CD14-positive monocyte (primary cell): ENCODE measurements at regions not wholly inside any gene's neighbourhood (a gene's known extent, or its start where the extent isn't known, plus 50 kb on each side); places are given as distances from the start of the nearest gene placed in this dataset.

Experiments used
- DNase-seq, 3 donors: peaks; one replicate each; pipeline ENCODE4 v3.0.0-alpha.2; 2011 to 2022
- H2AFZ ChIP-seq: 2 replicates; pipeline ENCODE4 v1.6.0; 2012; ENCODE audit warnings: mild to moderate bottlenecking, low read depth, low read length, inconsistent platforms; ENCODE audit not compliant: insufficient read depth, poor library complexity, severe bottlenecking
- H3K27ac ChIP-seq, 2 donors: 1 replicate in 1 of 2; 2 replicates in 1 of 2; pipeline ENCODE4 v1.5.1; 2012 to 2013; ENCODE audit warnings: low read length in 2 of 2, control low read depth in 1 of 2, inconsistent platforms in 1 of 2, low read depth in 1 of 2, mild to moderate bottlenecking in 1 of 2
- H3K27me3 ChIP-seq, 2 donors: one replicate each; pipeline versions ENCODE4 v1.6.0 to v1.6.1; 2011 to 2013; ENCODE audit warnings: low read length in 2 of 2; ENCODE audit not compliant: control insufficient read depth in 2 of 2, insufficient read depth in 2 of 2
- H3K36me3 ChIP-seq, 2 donors: replicated peaks in 1 of 2; 1 replicate in 1 of 2; 2 replicates in 1 of 2; pipeline versions ENCODE4 v1.5.1 to v1.6.1; 2012 to 2013; ENCODE audit warnings: low read length in 2 of 2, control low read depth in 1 of 2, inconsistent platforms in 1 of 2, mild to moderate bottlenecking in 1 of 2; ENCODE audit not compliant: insufficient read depth in 2 of 2, control insufficient read depth in 1 of 2
- H3K4me1 ChIP-seq, 2 donors: 1 replicate in 1 of 2; 2 replicates in 1 of 2; pipeline versions ENCODE4 v1.5.1 to v1.6.1; 2012 to 2013; ENCODE audit warnings: low read length in 2 of 2, control low read depth in 1 of 2, inconsistent platforms in 1 of 2, mild to moderate bottlenecking in 1 of 2, moderate library complexity in 1 of 2; ENCODE audit not compliant: insufficient read depth in 2 of 2, control insufficient read depth in 1 of 2
- H3K4me2 ChIP-seq: replicated peaks from 2 replicates; pipeline ENCODE3; 2012; ENCODE audit warnings: low read length, moderate library complexity, mild to moderate bottlenecking; ENCODE audit not compliant: poor library complexity, severe bottlenecking; ENCODE audit errors: extremely low read depth
- H3K4me3 ChIP-seq, 3 experiments: fragments of 200-600 bp in 1 of 3; sonication (generic) in 1 of 3; replicated peaks in 1 of 3; 1 replicate in 2 of 3; 2 replicates in 1 of 3; pipeline ENCODE4 v1.5.1; 2011 to 2013; ENCODE audit warnings: low read length in 3 of 3, mild to moderate bottlenecking in 3 of 3, control low read depth in 2 of 3, low read depth in 2 of 3, inconsistent platforms in 1 of 3, moderate library complexity in 1 of 3
- H3K79me2 ChIP-seq: 2 replicates; pipeline ENCODE4 v1.6.0; 2012; ENCODE audit warnings: mild to moderate bottlenecking, control low read depth, inconsistent platforms, low read length, moderate library complexity; ENCODE audit not compliant: insufficient read depth
- H3K9ac ChIP-seq: 2 replicates; pipeline ENCODE4 v1.6.0; 2017; ENCODE audit warnings: low read length, mild to moderate bottlenecking; ENCODE audit not compliant: insufficient read depth, poor library complexity, severe bottlenecking
- H3K9me3 ChIP-seq, 2 donors: replicated peaks in 1 of 2; 1 replicate in 1 of 2; 2 replicates in 1 of 2; pipeline versions ENCODE4 v1.5.1 to v1.6.1; 2012 to 2013; ENCODE audit warnings: low read length in 2 of 2, control low read depth in 1 of 2; ENCODE audit not compliant: control insufficient read depth in 1 of 2, insufficient read depth in 1 of 2
- H4K20me1 ChIP-seq: 2 replicates; pipeline ENCODE4 v1.6.0; 2012; ENCODE audit warnings: mild to moderate bottlenecking, low read length, control low read depth, moderate library complexity; ENCODE audit not compliant: insufficient read depth
- H3K27ac Mint-ChIP-seq, 7 donors: one replicate each; pipeline ENCODE4 v1.8.0; 2020; ENCODE audit warnings: mild to moderate bottlenecking in 7 of 7, mixed read lengths in 7 of 7, moderate library complexity in 6 of 7, inconsistent platforms in 2 of 7
- H3K27me3 Mint-ChIP-seq, 3 donors: one replicate each; pipeline ENCODE4 v1.8.0; 2021 to 2022; ENCODE audit warnings: low read depth in 3 of 3, mild to moderate bottlenecking in 3 of 3, mixed read lengths in 3 of 3, moderate library complexity in 3 of 3, inconsistent platforms in 1 of 3
- H3K36me3 Mint-ChIP-seq, 2 donors: one replicate each; pipeline ENCODE4 v1.8.0; 2020; ENCODE audit warnings: mixed read lengths in 2 of 2, inconsistent platforms in 1 of 2, mild to moderate bottlenecking in 1 of 2
- H3K4me1 Mint-ChIP-seq: one replicate; pipeline ENCODE4 v1.8.0; 2020; ENCODE audit warnings: mild to moderate bottlenecking, mixed read lengths
- H3K4me3 Mint-ChIP-seq, 2 donors: one replicate each; pipeline ENCODE4 v1.8.0; 2020; ENCODE audit warnings: mild to moderate bottlenecking in 2 of 2, mixed read lengths in 2 of 2, moderate library complexity in 1 of 2
- H3K9me3 Mint-ChIP-seq, 7 donors: one replicate each; pipeline ENCODE4 v1.8.0; 2020 to 2022; ENCODE audit warnings: mixed read lengths in 7 of 7, mild to moderate bottlenecking in 6 of 7, moderate library complexity in 6 of 7, inconsistent platforms in 2 of 7
- WGBS: methylation state at CpG from one replicate; pipeline ENCODE4 v1.1.5; 2013; ENCODE audit warnings: missing lambda C conversion rate; ENCODE audit not compliant: insufficient coverage; 5-methylcytosine and 5-hydroxymethylcytosine counted together
- intact Hi-C, 2 donors: fragments of 100-400 bp; cut with micrococcal nuclease; formaldehyde crosslinking; loops; one replicate each; pipeline versions ENCODE4 v1.15.0 to v1.15.1; 2023
- TF ChIP-seq, protein P1 (sequence below): fragments of 200-600 bp; IDR thresholded peaks from one replicate; pipeline ENCODE4 v1.8.0; 2022; ENCODE audit warnings: antibody characterized with exemption, mild to moderate bottlenecking

DNA sequence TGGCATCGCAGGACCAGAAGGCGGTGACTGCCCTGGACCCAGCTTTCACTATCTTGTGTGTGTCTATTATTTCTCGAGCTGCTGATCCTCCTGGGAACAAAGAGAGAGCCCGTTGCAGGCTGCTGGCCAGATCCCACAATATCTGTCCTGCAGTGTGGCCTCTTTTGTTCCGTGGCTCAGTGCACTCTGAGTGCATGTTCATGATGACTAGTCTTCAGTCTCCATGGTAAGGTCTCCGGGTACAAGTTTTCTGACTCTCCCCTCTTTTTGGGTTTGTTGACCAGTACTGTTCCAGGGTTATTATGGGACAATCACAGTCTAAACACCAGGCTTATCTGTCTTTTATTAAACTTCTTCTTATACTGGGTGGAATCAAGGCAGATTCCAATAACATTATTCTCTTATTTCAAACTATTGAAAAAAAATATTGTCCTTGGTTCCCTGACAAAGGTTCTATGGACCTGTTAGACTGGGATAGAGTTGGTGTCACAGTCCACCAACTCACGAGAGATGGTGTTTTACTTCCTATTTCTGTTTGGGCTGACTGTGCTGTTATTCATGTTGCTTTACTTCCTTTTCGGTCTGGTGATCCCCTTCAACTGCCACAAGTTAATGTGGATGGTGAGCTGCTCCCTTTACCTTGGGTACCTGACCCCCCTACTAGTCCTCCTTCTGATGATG is 192.9 kb upstream of the ALG10B start:
- no peaks in the 10 kb centered on the region for H3K4me1 ChIP-seq
- WGBS, result 70% methylated on average over 6 of the region's 8 CpGs
- no peaks in the 10 kb centered on the region for H3K36me3 Mint-ChIP-seq
- no peak overlapping the region for H3K4me2 ChIP-seq
- no peak overlapping the region for H3K4me3 Mint-ChIP-seq
- H3K9me3 ChIP-seq, result peaks cover 18 to 29% of the 10 kb centered on the region in 2 donors
- H3K4me3 ChIP-seq, result no peak overlapping the region
- no peaks in the 10 kb centered on the region for H3K36me3 ChIP-seq
- H3K4me1 Mint-ChIP-seq, result no peaks in the 10 kb centered on the region
- H3K27me3 Mint-ChIP-seq, result peaks cover 0 to 5% (median 0%) of the 10 kb centered on the region in 3 donors
- TF ChIP-seq, protein P1, sequence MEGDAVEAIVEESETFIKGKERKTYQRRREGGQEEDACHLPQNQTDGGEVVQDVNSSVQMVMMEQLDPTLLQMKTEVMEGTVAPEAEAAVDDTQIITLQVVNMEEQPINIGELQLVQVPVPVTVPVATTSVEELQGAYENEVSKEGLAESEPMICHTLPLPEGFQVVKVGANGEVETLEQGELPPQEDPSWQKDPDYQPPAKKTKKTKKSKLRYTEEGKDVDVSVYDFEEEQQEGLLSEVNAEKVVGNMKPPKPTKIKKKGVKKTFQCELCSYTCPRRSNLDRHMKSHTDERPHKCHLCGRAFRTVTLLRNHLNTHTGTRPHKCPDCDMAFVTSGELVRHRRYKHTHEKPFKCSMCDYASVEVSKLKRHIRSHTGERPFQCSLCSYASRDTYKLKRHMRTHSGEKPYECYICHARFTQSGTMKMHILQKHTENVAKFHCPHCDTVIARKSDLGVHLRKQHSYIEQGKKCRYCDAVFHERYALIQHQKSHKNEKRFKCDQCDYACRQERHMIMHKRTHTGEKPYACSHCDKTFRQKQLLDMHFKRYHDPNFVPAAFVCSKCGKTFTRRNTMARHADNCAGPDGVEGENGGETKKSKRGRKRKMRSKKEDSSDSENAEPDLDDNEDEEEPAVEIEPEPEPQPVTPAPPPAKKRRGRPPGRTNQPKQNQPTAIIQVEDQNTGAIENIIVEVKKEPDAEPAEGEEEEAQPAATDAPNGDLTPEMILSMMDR, result no peak
- H3K79me2 ChIP-seq, result no peaks in the 10 kb centered on the region
- DNase-seq, result no peak
- intact Hi-C loops, result no loop called here
- H3K27ac ChIP-seq, result no peak overlapping the region
- H4K20me1 ChIP-seq, result no peaks in the 10 kb centered on the region
- peaks cover 11 to 30% (median 19%) of the 10 kb centered on the region in 7 donors for H3K9me3 Mint-ChIP-seq
- no peak overlapping the region for H3K27ac Mint-ChIP-seq
- H3K27me3 ChIP-seq, result no peaks in the 10 kb centered on the region
- H3K9ac ChIP-seq, result no peak overlapping the region
- H2AFZ ChIP-seq, result no peak overlapping the region

DNA sequence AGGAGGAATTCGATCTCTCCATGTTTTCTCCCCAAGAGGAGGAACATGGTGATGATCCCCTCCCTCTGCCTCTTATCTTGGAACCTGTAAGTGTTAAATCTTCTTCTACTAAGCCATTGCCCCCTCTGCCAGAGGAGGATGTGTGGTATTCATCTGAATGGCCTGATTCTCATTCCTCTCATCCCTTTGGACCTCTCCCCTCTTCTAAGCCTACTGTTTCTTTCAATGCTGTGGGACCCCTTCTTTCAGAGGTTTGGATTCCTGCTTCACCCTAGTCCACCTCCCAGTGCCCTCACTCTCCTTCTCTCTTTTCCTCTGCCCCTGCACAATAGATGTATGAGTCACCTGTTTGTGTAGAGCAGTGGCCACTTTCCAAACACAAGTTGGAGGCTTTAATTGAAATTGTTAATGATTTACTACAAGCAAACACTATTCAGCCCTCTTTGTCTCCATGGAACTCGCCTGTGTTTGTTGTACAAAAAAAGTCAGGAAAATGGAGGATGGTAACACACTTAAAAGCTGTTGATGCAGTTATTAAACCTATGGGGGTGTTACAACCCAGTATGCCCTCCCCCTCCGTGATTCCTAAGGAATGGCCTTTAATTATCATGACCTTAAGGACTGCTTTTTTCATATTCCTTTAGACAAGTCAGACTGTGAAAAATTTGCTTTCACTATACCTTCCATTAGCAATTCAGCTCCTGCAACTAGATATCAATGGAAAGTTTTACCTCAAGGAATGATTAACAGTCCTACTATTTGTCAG is 192.1 kb upstream of the ALG10B start:
- no peaks in the 10 kb centered on the region for H3K27me3 ChIP-seq
- H3K79me2 ChIP-seq, result no peaks in the 10 kb centered on the region
- no peak overlapping the region for H2AFZ ChIP-seq
- no peaks in the 10 kb centered on the region for H3K36me3 ChIP-seq
- no peaks in the 10 kb centered on the region for H4K20me1 ChIP-seq
- Mint-ChIP-seq H3K4me1 (no peaks in the 10 kb centered on the region), H3K27me3 (peaks cover 0 to 5% (median 0%) of the 10 kb centered on the region in 3 donors), H3K9me3 (peaks cover 9 to 27% (median 18%) of the 10 kb centered on the region in 7 donors), H3K36me3 (no peaks in the 10 kb centered on the region), H3K27ac (no peak overlapping the region), H3K4me3 (no peak overlapping the region)
- H3K9me3 ChIP-seq, result peaks cover 17 to 26% of the 10 kb centered on the region in 2 donors
- intact Hi-C loops, result no loop called here
- WGBS, result 80% methylated on average over 1 of the region's 3 CpGs
- no peak overlapping the region for H3K4me3 ChIP-seq
- H3K4me1 ChIP-seq, result no peaks in the 10 kb centered on the region
- H3K9ac ChIP-seq, result no peak overlapping the region
- H3K27ac ChIP-seq, result no peak overlapping the region
- DNase-seq, result no peak
- TF ChIP-seq, protein P1, result no peak
- no peak overlapping the region for H3K4me2 ChIP-seq
